AG20443 (cell line): ENCODE measurements at regions not wholly inside any gene's neighbourhood (a gene's known extent, or its start where the extent isn't known, plus 50 kb on each side); places are given as distances from the start of the nearest gene placed in this dataset.
"Not testable (repeated sequence)": the region's sequence is repeated elsewhere in the genome, so short reads cannot be mapped to it uniquely, and the experiment has no call there.

ENCODE experiments used
- DNase-seq: peaks from one replicate; pipeline ENCODE4 v3.0.0; 2012; ENCODE audit warnings: low spot score, mixed read lengths

GRCh38 chr3:152153115-152153514, 115.6 kb upstream of the MBNL1 start:
- not testable (repeated sequence) for DNase-seq

GRCh38 chr3:152155246-152156020, 113.3 kb upstream of the MBNL1 start:
- no peak for DNase-seq

- DNase-seq: no peak
Measured at GRCh38 chr3:152156880-152157279, 111.8 kb upstream of the MBNL1 start.

- DNase-seq: no peak
Measured at GRCh38 chr3:152157337-152157736, 111.4 kb upstream of the MBNL1 start.

- DNase-seq: peak; percentile 30
Measured at GRCh38 chr3:152159328-152159727, 109.4 kb upstream of the MBNL1 start.

GRCh38 chr3:152160350-152161011, 108.2 kb upstream of the MBNL1 start:
- no peak for DNase-seq

- DNase-seq: no peak
Measured at GRCh38 chr3:152172460-152172859, 96.3 kb upstream of the MBNL1 start.

- DNase-seq: no peak
Measured at GRCh38 chr3:152173627-152174026, 95.1 kb upstream of the MBNL1 start.

GRCh38 chr3:152174876-152175527, 93.7 kb upstream of the MBNL1 start:
- DNase-seq: no peak

GRCh38 chr3:152175528-152175889, 93.2 kb upstream of the MBNL1 start:
- peak; percentile 40 for DNase-seq

- DNase-seq: peak; percentile 19
Measured at GRCh38 chr3:152176241-152176640, 92.5 kb upstream of the MBNL1 start.

GRCh38 chr3:152176998-152177397, 91.7 kb upstream of the MBNL1 start:
- DNase-seq: no peak

GRCh38 chr3:152177757-152178156, 91.0 kb upstream of the MBNL1 start:
- no peak for DNase-seq

GRCh38 chr3:152183473-152183872, 85.3 kb upstream of the MBNL1 start:
- no peak for DNase-seq

GRCh38 chr3:152184971-152185686, 83.6 kb upstream of the MBNL1 start:
- no peak for DNase-seq

- no peak for DNase-seq
Measured at GRCh38 chr3:152185891-152186630, 82.7 kb upstream of the MBNL1 start.

- DNase-seq: no peak
Measured at GRCh38 chr3:152190636-152191183, 78.0 kb upstream of the MBNL1 start.

GRCh38 chr3:152192050-152192449, 76.7 kb upstream of the MBNL1 start:
- DNase-seq: no peak

GRCh38 chr3:152192936-152193672, 75.6 kb upstream of the MBNL1 start:
- DNase-seq: no peak

GRCh38 chr3:152193673-152194267, 75.0 kb upstream of the MBNL1 start:
- DNase-seq: no peak
